ENCODE measurements at regions not wholly inside any gene's neighbourhood (a gene's known extent, or its start where the extent isn't known, plus 50 kb on each side); places are given as distances from the start of the nearest gene placed in this dataset.
A peak's percentile ranks its signal among the peaks of the same experiment; 100 is the strongest.

DNA sequence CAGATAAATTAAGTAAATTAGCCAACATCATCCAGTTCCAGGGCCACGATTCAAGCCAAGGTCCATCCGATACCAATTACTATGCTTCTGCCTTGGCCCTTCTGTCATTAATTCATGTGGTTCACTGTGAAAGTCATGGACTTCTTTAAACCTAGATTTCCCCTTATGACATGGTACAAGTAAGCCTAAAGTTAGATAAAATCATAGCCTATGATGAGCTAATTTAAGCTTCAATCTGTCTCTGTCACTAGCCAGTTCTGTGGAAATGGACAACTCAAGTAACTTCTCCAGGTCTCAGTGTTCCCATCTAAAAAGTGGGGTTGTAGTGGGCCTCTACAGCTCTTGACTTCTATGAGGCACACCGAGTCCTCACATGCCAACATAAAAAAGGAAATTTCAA lies 225.5 kb upstream of the MARCKS start:
- DNase-seq = no peak

DNA sequence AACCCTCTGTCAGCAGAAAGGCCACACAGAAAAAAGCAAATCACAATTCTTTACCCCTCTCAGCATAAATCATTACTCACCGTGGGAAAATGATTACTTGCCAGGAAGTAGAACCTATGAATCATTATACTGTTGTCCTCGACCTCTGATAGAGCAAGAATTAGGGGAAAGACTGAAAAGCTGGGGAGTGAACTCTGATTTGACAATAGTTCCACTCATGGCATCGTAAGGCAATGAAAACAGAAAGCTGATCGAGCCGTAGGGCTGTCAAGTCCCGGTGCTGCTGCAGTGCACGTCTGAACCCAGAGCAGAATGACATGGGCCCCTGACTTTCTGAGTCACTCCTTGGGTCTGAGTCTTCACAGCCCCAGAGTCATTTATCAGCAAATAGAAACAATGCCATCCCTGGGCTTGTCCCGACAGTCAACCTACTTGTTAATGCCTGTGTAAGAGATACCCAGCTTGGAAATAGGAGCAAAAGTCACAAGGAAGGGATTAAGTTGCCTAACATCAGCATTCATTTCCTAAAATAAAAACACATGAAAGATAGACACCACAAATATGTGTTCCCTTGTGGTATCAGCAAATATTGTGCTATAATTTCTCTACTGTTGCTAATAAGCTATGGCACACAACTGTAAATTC lies 224.8 kb upstream of the MARCKS start:
- DNase-seq = peak in 4 of 56 donors; percentile 2 to 16 (median 9)

DNA sequence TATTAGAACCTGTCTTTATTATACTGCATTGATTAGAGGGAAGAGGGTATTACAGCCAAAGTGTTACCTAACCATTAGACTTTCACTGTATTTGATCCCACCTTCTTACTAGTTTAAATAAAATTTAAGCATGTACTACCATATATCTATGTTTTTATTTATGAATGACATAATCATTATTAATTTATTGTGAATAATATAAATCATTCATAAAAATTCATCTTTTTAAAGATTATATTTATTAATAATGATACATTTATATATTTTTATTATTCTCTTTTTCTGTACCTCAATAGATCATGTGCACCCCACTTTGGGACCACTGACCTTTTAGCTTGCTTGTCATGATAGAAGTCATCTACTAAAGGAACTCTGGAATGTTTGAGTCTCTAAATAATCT lies 223.5 kb upstream of the MARCKS start:
- DNase-seq = no peak

DNA sequence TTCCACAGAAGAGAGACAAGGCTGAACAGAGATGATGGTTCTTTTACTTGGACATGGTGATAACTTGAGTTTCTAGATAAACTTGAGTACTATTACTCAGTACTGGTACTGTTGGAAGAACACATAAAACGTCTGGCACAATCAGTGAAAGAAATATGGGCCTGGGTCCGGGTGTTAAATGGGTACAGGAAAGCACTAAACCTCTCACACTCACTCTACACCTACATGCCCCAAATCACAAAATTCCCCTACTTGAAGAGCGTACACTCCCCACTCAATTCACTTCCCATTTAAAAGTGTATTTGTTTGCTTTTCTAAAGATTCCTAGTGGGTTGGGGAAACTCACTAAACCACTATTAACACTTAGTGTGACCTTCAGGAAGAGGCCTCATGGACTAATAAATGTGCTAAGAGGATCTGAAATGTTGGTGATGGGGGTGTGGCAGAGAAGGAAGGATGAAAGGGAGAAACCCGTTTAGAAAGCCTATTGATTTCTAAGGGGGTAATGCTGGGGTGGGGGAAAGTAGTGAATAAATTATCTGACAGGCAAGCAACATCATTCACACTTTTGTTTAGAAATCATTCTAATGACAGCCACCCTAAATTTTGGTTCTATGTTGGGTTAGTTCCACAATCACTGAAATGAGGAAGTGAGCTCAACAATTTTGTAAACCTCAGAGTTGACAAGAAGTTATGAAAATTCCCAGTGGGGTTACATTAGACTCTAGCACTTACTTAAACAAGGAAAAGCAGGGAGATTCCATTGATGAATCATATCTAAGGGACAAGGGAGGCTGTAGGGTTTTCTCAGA lies 222.6 kb upstream of the MARCKS start:
- DNase-seq = no peak

DNA sequence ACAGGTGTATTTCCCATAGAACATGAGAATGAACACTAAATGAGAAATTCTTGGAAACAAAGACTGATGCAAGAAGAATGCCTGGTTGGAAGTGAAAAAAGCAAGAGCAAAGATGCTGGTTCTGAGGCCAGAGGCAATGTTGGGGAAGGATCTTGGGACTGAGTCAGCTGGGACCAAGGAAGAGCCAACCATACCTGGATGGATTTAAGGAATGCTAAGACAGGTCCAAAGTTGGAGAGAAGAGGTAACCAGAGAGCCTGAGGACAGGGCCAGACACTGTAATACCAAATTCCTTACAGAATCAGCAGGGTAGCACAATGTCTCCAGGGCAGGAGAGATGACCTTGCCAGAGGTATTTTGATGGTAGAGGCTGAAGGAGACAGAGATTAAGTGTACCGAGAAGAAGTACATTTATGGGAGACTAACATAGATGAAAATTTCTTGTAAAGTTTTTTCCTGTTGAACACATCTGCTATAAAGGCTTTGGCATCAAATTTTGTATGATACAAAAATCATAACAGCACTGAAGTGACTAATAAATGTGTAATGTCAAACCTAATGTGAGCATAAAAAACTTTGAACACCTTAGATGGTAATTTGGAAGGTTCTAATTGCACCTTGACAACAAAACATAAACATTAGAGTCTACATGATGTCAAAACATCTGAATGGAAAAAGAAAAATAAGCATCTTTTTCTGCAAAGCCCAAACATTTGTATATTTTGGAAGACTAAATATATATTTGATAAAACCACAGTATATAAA lies 221.7 kb upstream of the MARCKS start:
- DNase-seq = no peak

DNA sequence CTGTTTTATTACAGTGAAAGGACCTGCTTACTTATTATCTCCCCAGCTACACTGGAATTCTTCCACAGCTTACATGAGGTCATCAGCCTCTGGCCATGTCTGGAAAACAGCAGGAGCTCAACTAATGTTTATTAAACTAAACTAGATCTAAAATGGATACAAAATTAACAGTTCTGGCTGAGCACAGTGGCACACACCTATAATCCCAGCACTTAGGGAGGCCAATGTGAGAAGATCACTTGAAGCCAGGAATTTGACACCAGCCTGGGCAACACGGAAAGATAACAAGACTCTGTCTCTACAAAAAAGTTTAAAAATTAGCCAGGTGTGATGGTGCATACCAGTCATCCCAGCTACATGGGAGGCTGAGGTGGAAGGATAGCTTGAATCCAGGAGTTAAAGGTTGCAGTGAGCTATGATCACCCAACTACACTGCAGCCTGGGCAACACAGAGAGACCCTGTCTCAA lies 220.8 kb upstream of the MARCKS start:
- no peak for DNase-seq

DNA sequence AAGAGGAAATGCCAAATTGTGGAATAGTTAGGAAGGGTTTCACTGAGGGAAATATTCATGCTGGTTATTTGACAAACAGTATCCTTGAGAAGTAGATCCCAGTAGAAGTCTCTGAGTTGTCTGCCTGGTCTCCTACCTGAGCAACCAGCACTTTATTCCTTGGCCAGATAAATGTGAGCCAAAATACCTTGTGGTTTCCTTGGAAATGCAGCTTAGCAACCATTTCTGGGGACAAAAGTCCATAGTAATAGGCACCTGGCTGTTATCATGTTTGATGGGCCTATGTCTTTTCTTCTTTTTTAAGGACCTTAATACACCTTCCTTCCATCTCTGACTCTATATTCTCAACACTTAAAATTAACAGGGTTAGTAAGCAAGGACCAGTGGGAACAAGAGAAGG lies 217.1 kb upstream of the MARCKS start:
- DNase-seq = no peak

DNA sequence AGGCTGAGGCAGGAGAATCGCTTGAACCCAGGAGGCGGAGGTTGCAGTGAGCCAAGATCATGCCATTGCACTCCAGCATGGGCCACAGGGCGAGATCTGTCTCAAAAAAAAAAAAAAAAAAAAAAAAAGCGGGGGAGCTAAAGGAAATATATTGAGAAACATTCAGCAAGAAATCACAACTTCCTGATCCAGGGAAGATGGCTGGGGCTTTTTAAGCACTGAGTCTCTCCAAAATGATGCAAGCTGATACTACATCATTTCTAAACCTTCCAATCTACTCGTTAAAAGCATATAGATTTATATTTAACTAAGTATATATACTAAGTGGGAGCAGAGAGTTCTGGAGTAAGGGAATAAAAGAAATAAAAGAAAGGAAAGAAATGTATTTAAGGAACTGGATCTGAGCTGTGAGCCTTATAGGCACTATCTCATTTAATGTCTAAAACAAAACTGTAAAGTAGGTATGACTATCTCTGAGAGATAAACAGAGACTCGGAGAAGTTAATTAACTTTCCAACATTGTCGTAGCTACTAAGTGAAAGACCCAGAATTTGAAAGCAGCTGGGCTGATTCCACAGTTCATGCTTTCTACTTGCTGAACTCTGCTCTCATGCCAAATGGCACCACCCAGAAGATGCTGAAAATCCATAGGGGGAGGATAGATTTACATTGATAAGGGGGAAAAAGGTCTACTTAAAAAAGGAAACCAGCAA lies 215.0 kb upstream of the MARCKS start:
- no peak for DNase-seq

DNA sequence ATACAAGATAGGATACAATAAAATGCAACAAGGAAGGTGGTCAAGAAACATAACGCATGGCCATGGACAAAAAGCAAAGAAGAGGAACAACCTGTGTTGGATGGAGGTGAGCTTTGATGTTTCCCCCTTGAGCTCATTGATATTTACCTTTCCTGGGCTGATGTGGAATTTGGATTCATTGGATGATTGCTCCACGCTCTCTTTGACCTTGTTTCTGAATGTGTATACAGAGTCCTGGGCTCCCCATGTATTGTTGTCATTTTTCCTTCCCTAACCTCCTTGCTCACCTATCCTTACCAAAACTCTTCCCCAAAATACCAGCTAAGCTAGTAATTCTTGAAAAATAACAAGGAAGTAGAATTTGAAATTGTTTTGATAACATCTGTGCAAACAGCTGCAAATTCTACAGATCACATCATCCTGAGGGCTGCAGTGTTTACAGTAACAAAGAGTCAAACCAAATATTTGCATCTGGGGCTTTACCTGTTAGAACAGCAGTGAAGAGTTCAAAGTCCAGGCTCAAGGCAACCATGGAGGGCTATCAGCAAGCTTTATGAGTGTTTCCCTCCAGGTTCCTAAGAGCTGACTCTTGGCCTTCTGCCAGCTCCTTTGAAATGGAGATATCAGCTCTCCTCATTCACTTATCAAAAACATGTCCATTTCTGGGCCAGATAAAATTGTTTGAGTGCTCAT lies 214.3 kb upstream of the MARCKS start:
- DNase-seq = no peak

DNA sequence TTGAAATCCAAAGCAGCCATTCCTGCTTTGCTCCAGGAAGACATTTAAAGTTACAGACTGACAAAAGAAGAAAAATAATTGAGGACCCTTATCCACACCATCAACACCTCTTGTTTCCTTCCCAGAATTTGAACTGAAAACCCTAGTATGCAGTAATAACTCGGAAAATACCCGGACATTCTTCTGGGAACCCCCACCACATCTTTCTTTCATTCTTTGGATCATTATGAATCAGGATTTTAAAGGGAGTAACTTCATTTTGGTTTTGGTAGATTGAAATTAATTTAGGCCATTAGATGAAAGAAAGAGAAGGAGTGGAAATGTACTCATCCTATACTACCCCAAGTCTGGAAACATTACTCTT lies 213.8 kb upstream of the MARCKS start:
- no peak for DNase-seq

DNA sequence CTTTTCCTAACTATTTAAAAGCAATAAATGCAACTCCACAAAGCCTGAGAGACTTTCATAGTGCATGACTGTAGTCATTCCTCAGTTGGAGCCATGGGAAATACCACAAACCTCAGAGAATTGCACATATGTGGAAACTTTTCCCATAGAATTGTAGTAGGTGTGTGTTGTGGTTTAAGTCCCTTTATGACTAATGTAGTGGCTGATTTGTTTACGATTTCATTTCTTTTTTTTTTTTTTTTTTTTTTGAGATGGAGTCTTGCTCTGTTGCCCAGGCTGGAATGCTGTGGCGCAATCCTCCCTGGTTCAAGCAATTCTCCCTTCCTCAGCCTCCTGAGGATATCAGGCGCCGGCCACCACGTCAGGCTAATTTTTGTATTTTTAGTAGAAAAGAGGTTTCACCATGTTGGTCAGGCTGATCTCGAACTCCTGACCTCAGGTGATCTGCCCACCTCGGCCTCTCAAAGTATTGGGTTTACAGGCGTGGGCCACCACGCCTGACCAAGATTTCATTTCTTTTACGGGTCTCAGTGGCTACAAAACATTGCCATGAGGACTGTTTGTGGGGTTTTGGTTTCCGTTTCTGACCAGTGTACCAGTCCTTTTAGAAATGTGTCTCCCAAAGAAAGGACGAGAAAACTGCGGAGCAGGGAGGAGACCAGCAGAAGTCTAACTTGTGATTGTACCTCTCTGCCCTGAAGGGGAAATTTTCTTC lies 212.1 kb upstream of the MARCKS start:
- no peak for DNase-seq

DNA sequence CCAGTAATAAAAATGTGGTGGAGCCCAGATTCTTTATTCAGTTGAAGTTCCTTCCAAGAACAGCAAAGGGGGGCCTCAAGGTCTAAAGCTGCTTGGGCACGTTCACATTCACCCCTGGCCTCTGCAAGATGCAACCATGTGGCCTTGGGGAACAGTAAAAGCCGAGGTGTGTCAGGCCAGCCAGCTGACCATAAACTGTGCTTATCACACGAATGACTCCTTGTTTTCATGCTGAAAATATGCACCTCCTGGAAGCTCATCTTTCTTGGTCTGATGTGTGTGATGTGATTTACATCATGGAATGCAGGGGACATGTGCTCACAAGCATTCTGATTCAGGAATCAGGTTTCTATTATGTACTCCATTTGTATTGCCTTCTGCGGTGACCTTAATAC lies 211.6 kb upstream of the MARCKS start:
- DNase-seq = no peak

DNA sequence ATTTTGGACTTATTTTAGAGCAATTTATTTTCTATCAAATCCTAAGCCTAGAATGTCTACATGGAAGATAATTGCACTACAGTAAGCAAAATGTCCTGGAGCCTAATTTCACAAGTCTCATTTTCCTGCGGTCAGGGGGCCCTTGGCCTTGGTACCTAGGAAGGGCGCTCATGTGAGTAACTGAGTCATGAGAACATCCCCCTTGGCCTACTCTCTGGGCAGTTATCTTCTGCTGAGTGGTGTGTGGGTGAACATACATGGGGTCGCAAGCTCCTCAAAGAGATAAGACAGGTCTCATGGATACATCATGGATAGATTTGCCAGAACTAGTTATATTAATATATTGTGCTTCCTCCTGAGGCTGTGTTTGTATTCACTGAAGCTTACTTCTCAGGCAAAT lies 211.2 kb upstream of the MARCKS start:
- DNase-seq = no peak

DNA sequence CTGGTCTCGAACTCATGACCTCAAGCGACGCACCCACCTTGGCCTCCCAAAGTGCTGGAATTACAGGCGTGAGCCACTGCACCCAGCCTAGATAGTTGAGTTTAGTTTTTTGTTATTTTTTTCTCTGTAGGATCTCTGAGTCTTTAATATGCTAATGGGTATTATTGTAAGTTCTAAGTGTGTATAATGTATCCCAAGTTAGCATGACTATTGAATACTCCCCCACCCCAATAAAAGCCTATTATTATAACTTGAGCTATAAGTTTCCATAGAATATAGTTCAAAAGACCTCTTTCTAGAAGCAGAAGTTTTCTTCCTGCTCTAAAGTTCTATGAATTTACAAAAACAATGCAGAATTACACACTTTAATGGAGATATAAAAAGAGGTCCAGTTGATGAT lies 210.4 kb upstream of the MARCKS start:
- no peak for DNase-seq

DNA sequence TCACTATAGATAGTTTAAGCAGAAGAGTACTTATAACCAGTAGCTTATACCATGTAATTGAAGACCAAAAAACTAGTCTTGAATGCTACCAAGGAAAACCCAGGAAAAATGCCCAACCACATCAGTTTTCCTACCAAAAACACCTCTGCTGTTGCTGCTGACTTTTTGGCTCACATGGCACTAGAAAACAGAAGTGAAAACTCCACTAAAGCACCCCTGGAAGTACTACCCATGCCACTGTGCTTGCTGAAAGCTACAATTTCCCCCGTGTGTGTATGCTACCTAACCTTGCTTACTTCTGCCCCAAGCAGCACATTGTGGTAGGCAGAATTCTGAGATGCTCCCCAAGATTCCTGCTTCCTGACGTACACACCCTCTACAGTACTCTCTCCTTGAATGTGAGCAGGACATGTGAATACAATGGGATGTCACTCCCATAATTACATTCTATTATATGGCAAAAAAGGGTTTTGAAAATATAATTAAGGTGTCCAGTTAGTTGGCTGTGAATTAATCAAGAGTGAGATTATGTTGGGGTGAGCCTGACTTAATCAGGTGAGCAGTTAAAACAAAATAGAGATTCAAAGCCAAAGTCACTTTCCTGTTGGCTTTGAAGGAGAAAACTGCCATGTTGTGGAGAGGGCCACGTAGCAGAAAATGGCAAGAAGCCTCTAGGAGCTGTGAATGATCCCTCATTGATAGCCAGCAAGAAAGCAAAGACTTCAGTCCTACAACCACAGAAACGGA lies 209.8 kb upstream of the MARCKS start:
- no peak for DNase-seq

DNA sequence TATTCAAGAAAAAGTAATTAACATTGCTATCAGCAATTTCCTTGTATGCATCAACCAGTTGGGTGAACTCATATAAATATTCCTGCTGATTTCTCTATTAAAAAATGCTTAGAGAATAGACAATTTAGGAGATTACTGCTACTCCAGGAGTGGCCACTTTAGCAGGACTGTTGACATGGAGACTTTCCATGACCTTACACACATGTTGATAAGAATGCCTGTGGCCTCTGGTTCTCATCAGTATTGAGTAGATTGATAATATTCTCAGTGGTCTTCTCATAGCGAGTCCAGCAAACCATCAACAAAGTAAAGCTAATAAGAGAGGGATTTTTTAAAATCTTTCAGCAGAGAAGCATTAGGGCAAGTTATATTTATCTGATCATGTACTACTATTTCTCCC lies 208.4 kb upstream of the MARCKS start:
- DNase-seq = no peak

DNA sequence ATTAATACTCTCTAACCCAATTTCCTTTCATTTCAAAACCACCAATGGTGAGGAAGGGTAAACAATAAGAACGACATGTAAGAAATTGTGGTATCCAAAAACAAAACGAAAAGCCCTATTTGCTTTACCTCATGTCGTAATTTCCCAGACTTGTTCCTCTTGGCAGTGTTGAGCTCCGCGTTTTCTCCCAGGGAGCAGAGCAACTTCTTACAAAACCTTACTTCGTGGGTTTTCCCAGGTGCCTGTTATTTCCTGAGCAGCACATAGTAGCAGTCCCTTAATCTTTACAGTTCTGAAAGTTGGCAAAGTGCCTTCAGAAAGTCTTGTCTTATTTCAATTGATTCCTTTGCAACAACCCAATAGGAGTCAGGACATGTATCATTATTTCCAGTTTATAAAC lies 207.9 kb upstream of the MARCKS start:
- DNase-seq = no peak

DNA sequence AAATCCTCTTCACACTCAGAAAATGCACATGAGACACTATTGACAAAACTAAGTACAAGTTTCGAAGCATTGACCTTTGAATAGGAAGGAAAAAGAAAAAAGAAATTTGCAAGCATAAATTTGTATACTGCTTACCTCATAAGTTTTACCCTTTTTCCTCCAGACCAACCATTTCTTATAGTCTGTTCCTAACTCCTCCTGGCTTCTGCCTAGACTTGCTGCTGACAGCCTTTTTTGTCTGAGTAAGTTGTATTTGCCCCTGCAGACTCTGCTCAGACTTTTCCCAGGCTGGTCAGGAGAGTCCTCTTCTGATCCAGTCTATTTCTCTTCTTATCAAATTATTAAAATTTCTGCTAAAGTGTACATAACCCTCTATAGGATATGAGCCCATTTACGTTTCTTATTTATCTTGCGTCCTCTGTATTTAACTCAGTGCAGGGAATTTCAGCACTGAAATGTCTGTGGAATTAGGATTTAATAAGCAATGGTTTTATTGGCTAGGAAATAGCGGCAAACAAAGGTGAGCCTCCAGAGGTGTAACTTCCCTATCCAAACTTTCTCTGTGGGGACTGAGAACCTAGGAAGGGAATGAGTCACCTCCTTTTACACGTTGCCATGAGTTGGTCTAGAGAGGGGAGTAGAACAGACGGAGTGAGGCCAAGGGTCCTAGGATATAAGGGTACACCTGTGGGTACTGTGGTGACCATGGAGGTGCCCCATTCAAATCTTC lies 207.1 kb upstream of the MARCKS start:
- DNase-seq = no peak

DNA sequence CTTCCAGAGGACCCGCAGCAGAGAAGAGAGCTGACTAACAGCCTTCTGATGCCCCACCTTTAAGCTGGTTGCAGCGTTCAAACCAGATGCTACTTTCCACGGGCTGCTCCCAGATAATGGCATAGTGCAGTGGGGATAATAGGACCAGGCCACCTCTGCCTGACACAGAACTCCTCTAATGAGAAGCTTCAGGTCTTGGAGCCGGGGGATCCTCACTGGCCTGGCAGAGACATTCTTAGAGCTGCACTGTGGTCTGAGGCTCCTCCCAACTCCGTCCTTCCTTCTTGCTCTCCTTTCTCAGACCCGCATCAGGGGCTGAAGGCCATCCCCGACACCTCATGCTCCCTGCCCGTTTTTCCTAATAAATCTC lies 206.6 kb upstream of the MARCKS start:
- peak in 2 of 56 donors; percentile 6 to 7 for DNase-seq
